Type B pancreatic cell (in vitro differentiated cells): ENCODE measurements at regions not wholly inside any gene's neighbourhood (a gene's known extent, or its start where the extent isn't known, plus 50 kb on each side); places are given as distances from the start of the nearest gene placed in this dataset.

ENCODE experiments used
- DNase-seq: peaks from one replicate; pipeline ENCODE4 v3.0.0; 2021; ENCODE audit warnings: mixed read lengths; ENCODE audit not compliant: unreplicated experiment; ENCODE audit errors: extremely low spot score
- H3K27ac Mint-ChIP-seq: 2 replicates; pipeline ENCODE4 v1.8.0; 2021; ENCODE audit warnings: mild to moderate bottlenecking, mixed read lengths
- H3K27me3 Mint-ChIP-seq: 2 replicates; pipeline ENCODE4 v1.8.0; 2021; ENCODE audit warnings: mixed read lengths
- H3K36me3 Mint-ChIP-seq: 2 replicates; pipeline ENCODE4 v1.8.0; 2021; ENCODE audit warnings: mixed read lengths
- H3K4me1 Mint-ChIP-seq: one replicate; pipeline ENCODE4 v1.8.0; 2021; ENCODE audit warnings: mixed read lengths; ENCODE audit not compliant: unreplicated experiment
- H3K4me3 Mint-ChIP-seq: 2 replicates; pipeline ENCODE4 v1.8.0; 2021; ENCODE audit warnings: mild to moderate bottlenecking, mixed read lengths
- H3K9me3 Mint-ChIP-seq: 2 replicates; pipeline ENCODE4 v1.8.0; 2021; ENCODE audit warnings: mixed read lengths
- TF ChIP-seq, protein P1 (sequence below): fragments of 200-600 bp; sonication (generic); conservative IDR thresholded peaks from 2 replicates; pipeline ENCODE4 v1.5.0; 2021; ENCODE audit warnings: antibody characterized with exemption, mild to moderate bottlenecking

DNA sequence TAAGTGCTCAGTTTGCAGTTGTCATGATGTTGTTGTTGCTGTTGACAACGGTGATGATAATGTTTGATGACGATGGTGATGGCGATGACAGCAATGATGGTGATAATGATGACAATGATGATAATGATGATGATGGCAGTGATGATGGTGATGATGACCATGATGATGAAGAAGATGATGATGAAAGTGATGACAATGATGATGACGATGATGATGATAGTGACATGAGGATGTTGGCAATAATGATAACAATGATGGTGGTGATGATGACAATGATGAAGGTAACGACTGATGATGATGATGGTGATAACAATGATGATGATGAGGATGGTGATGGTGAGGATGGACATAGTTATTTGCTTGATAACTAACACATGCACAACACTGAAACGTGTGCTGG, 778.5 kb downstream of the VRK1 start:
- Mint-ChIP-seq H3K27me3 (peaks cover 20% of the 10 kb centered on the region), H3K9me3 (no peaks in the 10 kb centered on the region), H3K4me3 (no peak overlapping the region), H3K4me1 (no peaks in the 10 kb centered on the region), H3K36me3 (no peaks in the 10 kb centered on the region), H3K27ac (no peak overlapping the region)
- DNase-seq = no peak
- TF ChIP-seq, protein P1, sequence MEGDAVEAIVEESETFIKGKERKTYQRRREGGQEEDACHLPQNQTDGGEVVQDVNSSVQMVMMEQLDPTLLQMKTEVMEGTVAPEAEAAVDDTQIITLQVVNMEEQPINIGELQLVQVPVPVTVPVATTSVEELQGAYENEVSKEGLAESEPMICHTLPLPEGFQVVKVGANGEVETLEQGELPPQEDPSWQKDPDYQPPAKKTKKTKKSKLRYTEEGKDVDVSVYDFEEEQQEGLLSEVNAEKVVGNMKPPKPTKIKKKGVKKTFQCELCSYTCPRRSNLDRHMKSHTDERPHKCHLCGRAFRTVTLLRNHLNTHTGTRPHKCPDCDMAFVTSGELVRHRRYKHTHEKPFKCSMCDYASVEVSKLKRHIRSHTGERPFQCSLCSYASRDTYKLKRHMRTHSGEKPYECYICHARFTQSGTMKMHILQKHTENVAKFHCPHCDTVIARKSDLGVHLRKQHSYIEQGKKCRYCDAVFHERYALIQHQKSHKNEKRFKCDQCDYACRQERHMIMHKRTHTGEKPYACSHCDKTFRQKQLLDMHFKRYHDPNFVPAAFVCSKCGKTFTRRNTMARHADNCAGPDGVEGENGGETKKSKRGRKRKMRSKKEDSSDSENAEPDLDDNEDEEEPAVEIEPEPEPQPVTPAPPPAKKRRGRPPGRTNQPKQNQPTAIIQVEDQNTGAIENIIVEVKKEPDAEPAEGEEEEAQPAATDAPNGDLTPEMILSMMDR = no peak

DNA sequence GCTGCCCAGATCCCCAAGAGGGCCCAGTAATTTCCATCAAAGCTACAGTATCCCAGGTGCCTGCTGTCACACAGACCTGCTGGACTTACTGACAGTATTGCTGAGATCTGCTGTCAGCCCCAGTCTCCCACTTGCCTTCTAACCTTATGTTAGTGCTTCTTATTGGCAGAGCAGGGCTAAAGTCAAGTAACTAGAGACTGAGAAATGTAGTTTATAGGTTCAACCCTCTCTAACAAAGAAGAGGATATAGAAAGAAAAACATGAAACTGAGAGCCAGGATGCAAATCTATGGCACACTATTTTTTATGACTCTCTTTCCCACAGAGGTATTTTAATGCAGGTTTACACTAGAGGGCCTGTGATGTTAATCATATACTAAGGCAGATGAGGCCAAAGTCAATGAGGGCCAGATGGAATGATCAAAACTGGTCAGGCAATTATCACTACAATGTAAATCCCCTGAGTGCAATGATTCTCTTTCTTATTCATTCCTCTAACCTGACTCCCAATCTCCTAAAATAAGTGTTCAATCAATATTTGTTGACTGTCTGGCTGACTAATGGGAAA, 781.9 kb downstream of the VRK1 start:
- H3K9me3 Mint-ChIP-seq = no peaks in the 10 kb centered on the region

DNA sequence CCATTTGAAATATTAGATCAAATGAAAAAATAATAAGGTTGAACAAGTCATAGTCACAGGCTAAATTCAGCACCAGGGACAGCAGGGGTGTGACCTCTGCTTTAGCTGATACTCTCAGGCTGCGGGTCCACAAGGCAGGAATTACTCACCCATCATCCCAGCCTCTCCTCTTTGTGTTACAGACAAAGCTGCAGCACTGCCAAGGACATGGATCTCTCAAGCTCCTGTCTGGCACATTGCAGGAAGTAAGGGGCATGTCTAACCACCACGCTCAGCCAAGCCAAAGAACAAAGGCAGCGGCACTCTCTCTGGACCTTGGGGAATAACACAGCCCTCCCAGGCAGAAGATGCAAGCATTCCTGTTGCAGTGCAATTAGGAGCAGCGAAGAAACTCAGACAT, 783.8 kb downstream of the VRK1 start:
- H3K4me1 Mint-ChIP-seq = no peaks in the 10 kb centered on the region
- TF ChIP-seq, protein P1 = no peak
- no peaks in the 10 kb centered on the region for H3K9me3 Mint-ChIP-seq
- no peak overlapping the region for H3K27ac Mint-ChIP-seq
- H3K36me3 Mint-ChIP-seq = no peaks in the 10 kb centered on the region
- peaks cover 6% of the 10 kb centered on the region for H3K27me3 Mint-ChIP-seq
- no peak overlapping the region for H3K4me3 Mint-ChIP-seq
- DNase-seq = no peak

More for the DNA sequence above, 781.9 kb downstream of the VRK1 start:
- TF ChIP-seq, protein P1 = no peak
- no peak overlapping the region for H3K27ac Mint-ChIP-seq
- no peak overlapping the region for H3K4me3 Mint-ChIP-seq
- DNase-seq = no peak
- peaks cover 7% of the 10 kb centered on the region for H3K27me3 Mint-ChIP-seq
- H3K36me3 Mint-ChIP-seq = no peaks in the 10 kb centered on the region
- no peaks in the 10 kb centered on the region for H3K4me1 Mint-ChIP-seq

DNA sequence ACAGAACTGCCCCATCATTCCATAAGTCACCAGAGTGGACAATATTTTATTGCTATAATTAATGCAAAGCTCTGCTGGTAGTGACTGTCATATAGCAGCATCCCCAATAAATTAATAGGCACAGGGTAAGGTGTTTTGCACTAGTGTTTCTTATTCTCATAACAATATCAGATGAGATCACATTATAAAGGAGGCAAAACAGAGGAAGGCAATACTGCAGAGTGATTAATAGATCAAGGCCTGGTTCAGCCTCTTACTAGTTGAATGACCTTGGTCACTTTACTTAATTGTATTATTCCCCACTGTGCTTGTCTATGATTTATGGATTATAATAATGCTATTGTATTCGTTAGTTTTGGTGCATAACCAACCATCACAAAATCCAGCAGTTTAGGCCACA, 784.8 kb downstream of the VRK1 start:
- H3K36me3 Mint-ChIP-seq = no peaks in the 10 kb centered on the region
- peaks cover 6% of the 10 kb centered on the region for H3K27me3 Mint-ChIP-seq
- DNase-seq = no peak
- no peaks in the 10 kb centered on the region for H3K4me1 Mint-ChIP-seq
- H3K27ac Mint-ChIP-seq = no peak overlapping the region
- TF ChIP-seq, protein P1 = no peak
- H3K9me3 Mint-ChIP-seq = no peaks in the 10 kb centered on the region
- no peak overlapping the region for H3K4me3 Mint-ChIP-seq

DNA sequence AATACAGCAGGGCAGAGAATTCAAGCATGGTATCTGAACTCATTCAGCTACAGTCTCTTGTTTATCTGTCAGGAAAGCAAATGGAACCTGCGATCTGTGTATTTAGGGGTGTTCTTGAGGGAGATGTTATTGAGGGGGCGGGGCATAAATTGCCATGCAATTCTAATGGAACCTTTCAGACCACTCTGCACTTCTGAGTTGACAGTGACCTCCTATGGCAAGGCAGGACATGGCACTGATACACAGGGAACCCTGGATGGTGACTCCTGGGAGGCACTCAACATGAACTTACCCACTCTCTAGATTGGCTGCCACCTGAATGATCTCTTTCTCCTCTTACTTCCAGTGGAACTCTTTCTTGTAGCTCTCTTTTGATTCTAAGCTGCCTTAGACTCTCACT, 787.3 kb downstream of the VRK1 start:
- Mint-ChIP-seq H3K27me3 (peaks cover 8% of the 10 kb centered on the region), H3K9me3 (no peaks in the 10 kb centered on the region), H3K4me3 (no peak overlapping the region), H3K36me3 (no peaks in the 10 kb centered on the region), H3K4me1 (no peaks in the 10 kb centered on the region), H3K27ac (no peak overlapping the region)
- TF ChIP-seq, protein P1 = no peak
- DNase-seq = no peak
